Esophagus squamous epithelium (tissue), 4 donors: ENCODE measurements at regions not wholly inside any gene's neighbourhood (a gene's known extent, or its start where the extent isn't known, plus 50 kb on each side); places are given as distances from the start of the nearest gene placed in this dataset.

Source experiments
- CTCF ChIP-seq, 6 experiments: fragments of 450-650 bp in 4 of 6; fragments of 200-600 bp in 2 of 6; sonication (generic) in 2 of 6; IDR thresholded peaks; one replicate each; pipeline ENCODE4 v1.5.1; 2016 to 2019; ENCODE audit warnings: antibody characterized with exemption in 6 of 6, mild to moderate bottlenecking in 4 of 6, moderate library complexity in 4 of 6
- POLR2A ChIP-seq, 4 donors: fragments of 450-650 bp; IDR thresholded peaks; one replicate each; pipeline ENCODE4 v1.6.1; 2017; ENCODE audit warnings: antibody characterized with exemption in 4 of 4, mild to moderate bottlenecking in 4 of 4, moderate library complexity in 3 of 4

DNA sequence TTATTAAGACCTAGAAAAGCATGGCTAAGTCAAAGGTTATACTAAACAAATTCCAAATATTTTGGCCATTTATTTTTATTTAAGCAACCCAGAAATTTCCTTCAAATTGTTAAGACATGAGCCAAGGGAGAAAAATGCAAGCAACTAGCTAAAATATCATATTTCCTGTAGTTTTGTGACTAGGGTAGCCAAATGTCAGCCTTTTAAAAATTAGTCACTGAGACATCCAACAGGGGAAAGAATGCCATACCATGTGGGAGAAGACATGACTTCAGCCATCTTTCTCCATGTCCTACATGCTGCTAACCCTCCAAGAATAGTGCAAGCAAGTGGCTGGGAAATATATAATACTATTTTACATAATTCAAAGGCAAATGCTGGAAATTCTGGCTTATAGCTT is 197.9 kb downstream of the DSEL start:
- TF ChIP-seq CTCF (IDR thresholded peaks at IDR 0.05), result no peak
- TF ChIP-seq POLR2A (IDR thresholded peaks at IDR 0.05), result no peak
